K562 (cell line): ENCODE measurements at regions not wholly inside any gene's neighbourhood (a gene's known extent, or its start where the extent isn't known, plus 50 kb on each side); places are given as distances from the start of the nearest gene placed in this dataset.

Experiments
- ATF1 ChIP-seq, 2 experiments: fragments of 450-650 bp in 1 of 2; IDR thresholded peaks; 2 replicates each; pipeline ENCODE4 v1.6.1; 2016; ENCODE audit warnings: missing compliant biosample characterization in 1 of 2, missing genetic modification characterization in 1 of 2
- CBFA2T3 ChIP-seq: fragments of 450-650 bp; IDR thresholded peaks from 2 replicates; pipeline ENCODE4 v1.6.1; 2017
- L3MBTL2 ChIP-seq: fragments of 450-650 bp; IDR thresholded peaks from 2 replicates; pipeline ENCODE4 v1.6.1; 2016; ENCODE audit warnings: mild to moderate bottlenecking, moderate library complexity
- NEUROD1 ChIP-seq: fragments of 150-350 bp; IDR thresholded peaks from 2 replicates; pipeline ENCODE4 v1.6.1; 2014; ENCODE audit warnings: borderline replicate concordance, low read length, low read depth; ENCODE audit not compliant: partially characterized antibody
- SRF ChIP-seq, 2 experiments: fragments of 250-450, 450-650 bp in 1 of 2; sonication (Bioruptor Pico) in 1 of 2; sonication (generic) in 1 of 2; formaldehyde crosslinking; IDR thresholded peaks; 2 replicates each; pipeline versions ENCODE4 v1.5.0 to v1.5.1; 2020 to 2022; ENCODE audit warnings: mild to moderate bottlenecking in 1 of 2, missing genetic modification reagents in 1 of 2
- ZFP36 ChIP-seq: fragments of 150-350 bp; IDR thresholded peaks from 2 replicates; pipeline ENCODE4 v1.6.1; 2018; ENCODE audit warnings: low read length, low read depth; ENCODE audit not compliant: partially characterized antibody
- ZNF217 ChIP-seq: sonication (generic); formaldehyde crosslinking; IDR thresholded peaks from 2 replicates; pipeline ENCODE4 v1.8.0; 2022; ENCODE audit warnings: mild to moderate bottlenecking, missing genetic modification reagents
- TF ChIP-seq, protein P1 (sequence below), 3 experiments: IDR thresholded peaks in 2 of 3; conservative IDR thresholded peaks in 1 of 3; 2 replicates each; pipeline ENCODE4 v1.5.1; 2011 to 2012; ENCODE audit warnings: low read length in 3 of 3, mild to moderate bottlenecking in 3 of 3, control low read depth in 2 of 3, improper control_type of control experiment in 1 of 3, inconsistent platforms in 1 of 3, low read depth in 1 of 3, mixed read lengths in 1 of 3, moderate library complexity in 1 of 3; ENCODE audit not compliant: insufficient read depth in 2 of 3
- TF ChIP-seq, protein P2 (sequence below): sonication (generic); formaldehyde crosslinking; IDR thresholded peaks from 2 replicates; pipeline ENCODE4 v1.8.0; 2023; ENCODE audit warnings: mild to moderate bottlenecking, missing genetic modification reagents
- TF ChIP-seq, protein P3 (sequence below): fragments of 200-800 bp; sonication (Bioruptor generic); IDR thresholded peaks from 2 replicates; pipeline ENCODE4 v1.6.1; 2017; ENCODE audit warnings: missing genetic modification characterization, missing compliant biosample characterization
- TF ChIP-seq, protein P4 (sequence below): sonication (generic); formaldehyde crosslinking; IDR thresholded peaks from 2 replicates; pipeline ENCODE4 v1.9.0; 2022; ENCODE audit warnings: mild to moderate bottlenecking, missing genetic modification reagents

DNA sequence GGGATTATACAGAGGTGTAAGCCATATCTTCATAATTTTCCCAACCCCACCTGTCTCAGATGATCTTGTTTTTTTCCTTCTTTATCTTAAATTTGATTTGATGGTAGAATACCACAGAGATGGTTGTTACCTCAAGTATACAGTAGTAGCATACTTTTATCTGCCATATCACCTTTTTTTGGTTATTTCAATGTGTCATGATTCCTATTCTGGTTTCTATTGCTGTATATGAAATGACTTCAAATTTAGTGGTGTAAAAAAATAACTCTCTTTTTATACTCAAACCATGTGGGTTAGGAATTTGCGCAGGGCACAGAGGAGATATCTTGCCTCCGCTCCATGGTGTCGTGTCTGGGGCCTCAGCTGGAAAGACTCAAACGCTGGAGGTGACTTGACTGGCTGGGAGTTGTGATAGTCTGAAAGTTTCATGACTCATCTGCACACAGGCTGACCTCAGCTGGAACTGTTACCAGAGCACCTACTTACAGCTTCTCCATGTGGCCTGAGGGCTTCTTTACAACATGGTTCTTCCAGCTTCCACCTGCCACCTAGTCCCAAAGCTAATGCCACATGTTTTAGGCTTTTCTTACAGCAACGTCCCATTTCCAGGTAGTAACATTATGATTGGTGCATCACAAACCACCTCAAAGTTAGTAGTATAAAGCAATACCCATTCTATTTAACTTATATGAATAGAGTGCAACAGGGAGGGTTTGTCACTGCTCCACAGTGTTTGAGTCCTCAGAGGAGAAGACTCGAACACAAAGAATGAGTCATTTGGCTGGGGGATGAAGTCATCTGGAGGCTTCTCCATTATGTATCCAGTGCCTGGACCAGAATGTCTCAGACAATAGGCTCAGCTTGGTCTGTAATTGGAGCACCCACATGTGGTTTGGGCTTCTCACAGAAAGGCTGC, 82.3 kb upstream of the XPO1 start (continued):
- TF ChIP-seq, protein P1, sequence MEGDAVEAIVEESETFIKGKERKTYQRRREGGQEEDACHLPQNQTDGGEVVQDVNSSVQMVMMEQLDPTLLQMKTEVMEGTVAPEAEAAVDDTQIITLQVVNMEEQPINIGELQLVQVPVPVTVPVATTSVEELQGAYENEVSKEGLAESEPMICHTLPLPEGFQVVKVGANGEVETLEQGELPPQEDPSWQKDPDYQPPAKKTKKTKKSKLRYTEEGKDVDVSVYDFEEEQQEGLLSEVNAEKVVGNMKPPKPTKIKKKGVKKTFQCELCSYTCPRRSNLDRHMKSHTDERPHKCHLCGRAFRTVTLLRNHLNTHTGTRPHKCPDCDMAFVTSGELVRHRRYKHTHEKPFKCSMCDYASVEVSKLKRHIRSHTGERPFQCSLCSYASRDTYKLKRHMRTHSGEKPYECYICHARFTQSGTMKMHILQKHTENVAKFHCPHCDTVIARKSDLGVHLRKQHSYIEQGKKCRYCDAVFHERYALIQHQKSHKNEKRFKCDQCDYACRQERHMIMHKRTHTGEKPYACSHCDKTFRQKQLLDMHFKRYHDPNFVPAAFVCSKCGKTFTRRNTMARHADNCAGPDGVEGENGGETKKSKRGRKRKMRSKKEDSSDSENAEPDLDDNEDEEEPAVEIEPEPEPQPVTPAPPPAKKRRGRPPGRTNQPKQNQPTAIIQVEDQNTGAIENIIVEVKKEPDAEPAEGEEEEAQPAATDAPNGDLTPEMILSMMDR (IDR thresholded peaks at IDR 0.05 in 2 of 3, conservative IDR thresholded peaks at IDR 0.05 in 1 of 3; ENCODE audit: insufficient read depth in 2 of 3, low read depth in 1 of 3, low read length in 3 of 3) = no peak
- TF ChIP-seq ZFP36 (peak; percentile 23), CBFA2T3 (peak; percentile 76), SRF (CRISPR knock-in tag; IDR thresholded peaks at IDR 0.05) (no peak), ZNF217 (CRISPR knock-in tag) (no peak), ATF1 (CRISPR knock-in tag; IDR thresholded peaks at IDR 0.05) (no peak), ATF1 (tag; IDR thresholded peaks at IDR 0.05) (peak; percentile 24; the same call in 1 of the 2 replicates), L3MBTL2 (peak; percentile 28; the same call in 1 of the 2 replicates), NEUROD1 (peak; percentile 16)
- TF ChIP-seq, protein P2, sequence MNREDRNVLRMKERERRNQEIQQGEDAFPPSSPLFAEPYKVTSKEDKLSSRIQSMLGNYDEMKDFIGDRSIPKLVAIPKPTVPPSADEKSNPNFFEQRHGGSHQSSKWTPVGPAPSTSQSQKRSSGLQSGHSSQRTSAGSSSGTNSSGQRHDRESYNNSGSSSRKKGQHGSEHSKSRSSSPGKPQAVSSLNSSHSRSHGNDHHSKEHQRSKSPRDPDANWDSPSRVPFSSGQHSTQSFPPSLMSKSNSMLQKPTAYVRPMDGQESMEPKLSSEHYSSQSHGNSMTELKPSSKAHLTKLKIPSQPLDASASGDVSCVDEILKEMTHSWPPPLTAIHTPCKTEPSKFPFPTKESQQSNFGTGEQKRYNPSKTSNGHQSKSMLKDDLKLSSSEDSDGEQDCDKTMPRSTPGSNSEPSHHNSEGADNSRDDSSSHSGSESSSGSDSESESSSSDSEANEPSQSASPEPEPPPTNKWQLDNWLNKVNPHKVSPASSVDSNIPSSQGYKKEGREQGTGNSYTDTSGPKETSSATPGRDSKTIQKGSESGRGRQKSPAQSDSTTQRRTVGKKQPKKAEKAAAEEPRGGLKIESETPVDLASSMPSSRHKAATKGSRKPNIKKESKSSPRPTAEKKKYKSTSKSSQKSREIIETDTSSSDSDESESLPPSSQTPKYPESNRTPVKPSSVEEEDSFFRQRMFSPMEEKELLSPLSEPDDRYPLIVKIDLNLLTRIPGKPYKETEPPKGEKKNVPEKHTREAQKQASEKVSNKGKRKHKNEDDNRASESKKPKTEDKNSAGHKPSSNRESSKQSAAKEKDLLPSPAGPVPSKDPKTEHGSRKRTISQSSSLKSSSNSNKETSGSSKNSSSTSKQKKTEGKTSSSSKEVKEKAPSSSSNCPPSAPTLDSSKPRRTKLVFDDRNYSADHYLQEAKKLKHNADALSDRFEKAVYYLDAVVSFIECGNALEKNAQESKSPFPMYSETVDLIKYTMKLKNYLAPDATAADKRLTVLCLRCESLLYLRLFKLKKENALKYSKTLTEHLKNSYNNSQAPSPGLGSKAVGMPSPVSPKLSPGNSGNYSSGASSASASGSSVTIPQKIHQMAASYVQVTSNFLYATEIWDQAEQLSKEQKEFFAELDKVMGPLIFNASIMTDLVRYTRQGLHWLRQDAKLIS (CRISPR knock-in tag) = 0 out of 2 replicates have a peak, but pooled peaks have one; percentile 51
- TF ChIP-seq, protein P3, sequence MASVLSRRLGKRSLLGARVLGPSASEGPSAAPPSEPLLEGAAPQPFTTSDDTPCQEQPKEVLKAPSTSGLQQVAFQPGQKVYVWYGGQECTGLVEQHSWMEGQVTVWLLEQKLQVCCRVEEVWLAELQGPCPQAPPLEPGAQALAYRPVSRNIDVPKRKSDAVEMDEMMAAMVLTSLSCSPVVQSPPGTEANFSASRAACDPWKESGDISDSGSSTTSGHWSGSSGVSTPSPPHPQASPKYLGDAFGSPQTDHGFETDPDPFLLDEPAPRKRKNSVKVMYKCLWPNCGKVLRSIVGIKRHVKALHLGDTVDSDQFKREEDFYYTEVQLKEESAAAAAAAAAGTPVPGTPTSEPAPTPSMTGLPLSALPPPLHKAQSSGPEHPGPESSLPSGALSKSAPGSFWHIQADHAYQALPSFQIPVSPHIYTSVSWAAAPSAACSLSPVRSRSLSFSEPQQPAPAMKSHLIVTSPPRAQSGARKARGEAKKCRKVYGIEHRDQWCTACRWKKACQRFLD = no peak
- TF ChIP-seq, protein P4, sequence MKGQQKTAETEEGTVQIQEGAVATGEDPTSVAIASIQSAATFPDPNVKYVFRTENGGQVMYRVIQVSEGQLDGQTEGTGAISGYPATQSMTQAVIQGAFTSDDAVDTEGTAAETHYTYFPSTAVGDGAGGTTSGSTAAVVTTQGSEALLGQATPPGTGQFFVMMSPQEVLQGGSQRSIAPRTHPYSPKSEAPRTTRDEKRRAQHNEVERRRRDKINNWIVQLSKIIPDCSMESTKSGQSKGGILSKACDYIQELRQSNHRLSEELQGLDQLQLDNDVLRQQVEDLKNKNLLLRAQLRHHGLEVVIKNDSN (CRISPR knock-in tag) = peak; percentile 16; the same call in 1 of the 2 replicates
